ENCODE measurements at regions not wholly inside any gene's neighbourhood (a gene's known extent, or its start where the extent isn't known, plus 50 kb on each side); places are given as distances from the start of the nearest gene placed in this dataset.
"Not testable (repeated sequence)": the region's sequence is repeated elsewhere in the genome, so short reads cannot be mapped to it uniquely, and the experiment has no call there.

DNA sequence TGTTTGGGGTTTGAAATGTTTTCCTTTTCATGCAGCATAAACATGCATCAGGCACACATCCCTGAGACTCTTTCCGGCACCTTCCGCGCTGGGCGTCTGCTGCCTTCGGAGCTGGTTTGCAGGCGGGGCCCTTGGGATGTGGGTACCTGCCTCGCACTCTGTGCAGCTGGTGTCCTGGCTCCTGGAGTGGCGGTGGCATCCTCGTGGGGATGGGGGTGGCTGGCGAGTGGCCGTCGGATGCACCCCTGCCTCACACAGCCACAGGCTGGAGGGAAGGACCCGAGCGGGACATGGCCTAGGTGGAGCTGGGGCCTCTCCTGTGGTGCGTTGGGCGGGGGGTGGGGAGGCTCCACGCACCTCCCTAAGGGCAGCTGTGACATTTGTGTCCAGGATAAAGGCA, 68.5 kb upstream of the ADGRA1 start:
- Histone ChIP-seq H3K4me1 (ENCODE audit: control insufficient read depth, low read depth, low read length) (peaks cover 2% of the 10 kb centered on the region), H3K27me3 (ENCODE audit: control insufficient read depth, insufficient read depth, low read length) (peaks cover 6% of the 10 kb centered on the region), H3K4me3 (ENCODE audit: low read length) (no peak overlapping the region), H3K9ac (ENCODE audit: low read length) (no peak overlapping the region), H3K36me3 (ENCODE audit: control insufficient read depth, low read depth, low read length) (no peaks in the 10 kb centered on the region), H3K27ac (ENCODE audit: low read length) (no peak overlapping the region), H3K9me3 (ENCODE audit: control insufficient read depth, low read depth, low read length) (no peaks in the 10 kb centered on the region)

DNA sequence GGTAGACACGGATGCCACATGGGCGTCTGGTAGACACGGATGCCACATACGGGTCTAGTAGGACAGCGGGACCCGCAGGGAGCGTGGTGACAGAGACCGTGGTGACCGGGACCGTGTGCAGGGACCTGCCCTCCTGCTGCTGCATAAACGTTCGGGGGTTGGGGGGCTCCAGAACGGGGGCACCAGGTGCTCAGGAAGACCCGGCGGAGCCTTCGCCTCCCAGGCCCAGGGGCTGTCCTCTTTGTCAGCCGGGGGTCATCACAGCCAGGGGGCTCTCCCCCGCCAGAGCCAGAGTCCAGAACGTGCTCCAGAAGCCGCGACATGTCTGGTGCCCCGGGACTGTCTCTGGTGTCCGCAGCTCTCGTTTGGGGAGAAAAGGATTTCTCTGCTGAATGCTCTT, 69.2 kb upstream of the ADGRA1 start:
- Histone ChIP-seq H3K36me3 (ENCODE audit: control insufficient read depth, low read depth, low read length) (no peaks in the 10 kb centered on the region), H3K27ac (ENCODE audit: low read length) (no peak overlapping the region), H3K27me3 (ENCODE audit: control insufficient read depth, insufficient read depth, low read length) (no peaks in the 10 kb centered on the region), H3K9ac (ENCODE audit: low read length) (no peak overlapping the region), H3K4me1 (ENCODE audit: control insufficient read depth, low read depth, low read length) (no peaks in the 10 kb centered on the region), H3K9me3 (ENCODE audit: control insufficient read depth, low read depth, low read length) (no peaks in the 10 kb centered on the region), H3K4me3 (ENCODE audit: low read length) (no peak overlapping the region)

DNA sequence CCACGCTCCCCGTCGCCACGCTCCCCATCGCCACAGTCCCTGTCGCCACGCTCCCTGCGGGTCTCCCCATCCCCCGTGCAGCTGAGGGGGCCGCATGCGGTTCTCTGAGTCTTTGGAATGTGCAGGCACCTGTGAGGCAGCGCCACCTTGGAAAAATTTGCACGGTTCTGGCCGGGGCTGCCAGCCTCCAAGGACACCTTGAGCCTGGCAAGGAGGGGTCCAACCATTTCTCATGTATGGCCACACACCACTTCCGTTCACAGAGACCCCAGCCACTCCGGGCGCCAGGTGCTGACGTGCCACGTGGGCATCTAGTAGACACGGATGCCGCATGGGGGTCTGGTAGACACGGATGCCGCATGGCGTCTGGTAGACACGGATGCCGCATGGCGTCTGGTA, 70.5 kb upstream of the ADGRA1 start:
- Histone ChIP-seq H3K4me3 (ENCODE audit: low read length) (no peak overlapping the region), H3K4me1 (ENCODE audit: control insufficient read depth, low read depth, low read length) (no peaks in the 10 kb centered on the region), H3K9ac (ENCODE audit: low read length) (no peak overlapping the region), H3K36me3 (ENCODE audit: control insufficient read depth, low read depth, low read length) (no peaks in the 10 kb centered on the region), H3K27ac (ENCODE audit: low read length) (no peak overlapping the region), H3K27me3 (ENCODE audit: control insufficient read depth, insufficient read depth, low read length) (no peaks in the 10 kb centered on the region), H3K9me3 (ENCODE audit: control insufficient read depth, low read depth, low read length) (no peaks in the 10 kb centered on the region)

DNA sequence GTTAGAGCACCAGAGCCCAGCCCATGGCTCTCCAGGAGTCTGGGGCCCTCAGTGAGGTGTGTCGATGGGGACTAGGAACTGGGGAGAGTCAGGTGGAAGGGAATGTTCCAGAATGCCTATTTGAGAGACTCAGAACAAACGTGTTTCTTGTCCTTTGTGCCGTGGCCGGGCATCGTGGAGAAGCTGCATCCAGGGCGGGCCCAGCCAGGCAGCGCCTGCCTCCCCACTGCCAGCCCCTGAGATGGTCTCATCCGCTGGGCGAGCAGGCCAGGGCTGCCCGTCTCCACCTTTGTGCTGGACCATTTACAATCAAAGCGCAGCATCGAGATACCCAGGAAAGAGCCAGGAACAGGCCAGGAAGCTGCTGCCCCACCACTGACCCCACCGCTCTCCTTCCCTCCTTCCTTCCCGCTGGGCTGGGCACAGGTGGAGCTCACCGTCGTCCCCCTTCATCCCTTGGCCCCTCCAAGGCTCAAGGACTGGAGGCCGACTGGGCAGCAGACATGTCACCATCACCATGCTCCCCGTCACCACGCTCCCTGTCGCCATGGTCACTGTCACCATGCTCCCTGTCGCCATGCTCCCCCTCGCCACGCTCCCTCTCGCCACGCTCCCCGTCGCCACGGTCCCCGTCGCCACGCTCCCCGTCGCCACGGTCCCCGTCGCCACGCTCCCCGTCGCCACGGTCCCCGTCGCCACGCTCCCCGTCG, 71.1 kb upstream of the ADGRA1 start:
- H3K9ac ChIP-seq (ENCODE audit: low read length) = no peak overlapping the region
- no peak overlapping the region for H3K4me3 ChIP-seq (ENCODE audit: low read length)
- no peaks in the 10 kb centered on the region for H3K27me3 ChIP-seq (ENCODE audit: control insufficient read depth, insufficient read depth, low read length)
- H3K9me3 ChIP-seq (ENCODE audit: control insufficient read depth, low read depth, low read length) = no peaks in the 10 kb centered on the region
- no peaks in the 10 kb centered on the region for H3K4me1 ChIP-seq (ENCODE audit: control insufficient read depth, low read depth, low read length)
- no peaks in the 10 kb centered on the region for H3K36me3 ChIP-seq (ENCODE audit: control insufficient read depth, low read depth, low read length)
- no peak overlapping the region for H3K27ac ChIP-seq (ENCODE audit: low read length)

DNA sequence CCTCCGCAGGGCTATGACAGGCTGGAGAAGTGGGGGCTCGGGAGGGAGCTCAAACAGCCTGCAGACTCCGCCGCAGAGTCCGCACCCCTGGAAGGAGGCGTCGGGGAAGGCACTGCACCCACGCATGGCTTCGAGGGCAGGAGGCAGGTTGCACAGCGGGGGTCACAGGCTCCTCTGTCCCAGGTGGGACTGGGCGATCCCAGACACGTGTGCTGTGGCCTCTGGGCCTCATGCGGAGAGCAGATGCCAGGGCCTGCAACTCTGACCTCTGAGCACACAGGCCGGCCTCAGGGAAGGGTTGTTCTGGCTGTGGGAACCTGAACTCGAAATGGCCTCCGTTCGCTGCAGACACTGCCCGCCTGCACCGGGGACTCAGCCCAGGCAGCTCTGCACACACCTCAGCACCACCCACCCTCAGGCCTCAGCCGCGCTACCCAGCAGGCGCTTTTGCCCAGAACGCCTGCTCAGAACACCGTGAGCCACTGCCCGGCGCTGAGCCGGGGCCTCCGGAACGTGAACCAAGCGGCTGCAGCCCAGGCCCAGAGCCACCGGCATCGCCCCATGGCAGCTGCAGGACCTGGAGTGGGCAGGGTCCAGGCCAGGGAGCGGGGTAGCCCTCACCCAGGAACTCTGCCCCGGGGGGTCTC, 71.8 kb upstream of the ADGRA1 start:
- no peaks in the 10 kb centered on the region for H3K4me1 ChIP-seq (ENCODE audit: control insufficient read depth, low read depth, low read length)
- H3K9ac ChIP-seq (ENCODE audit: low read length) = no peak overlapping the region
- H3K36me3 ChIP-seq (ENCODE audit: control insufficient read depth, low read depth, low read length) = no peaks in the 10 kb centered on the region
- no peaks in the 10 kb centered on the region for H3K9me3 ChIP-seq (ENCODE audit: control insufficient read depth, low read depth, low read length)
- H3K4me3 ChIP-seq (ENCODE audit: low read length) = no peak overlapping the region
- no peak overlapping the region for H3K27ac ChIP-seq (ENCODE audit: low read length)
- H3K27me3 ChIP-seq (ENCODE audit: control insufficient read depth, insufficient read depth, low read length) = no peaks in the 10 kb centered on the region

DNA sequence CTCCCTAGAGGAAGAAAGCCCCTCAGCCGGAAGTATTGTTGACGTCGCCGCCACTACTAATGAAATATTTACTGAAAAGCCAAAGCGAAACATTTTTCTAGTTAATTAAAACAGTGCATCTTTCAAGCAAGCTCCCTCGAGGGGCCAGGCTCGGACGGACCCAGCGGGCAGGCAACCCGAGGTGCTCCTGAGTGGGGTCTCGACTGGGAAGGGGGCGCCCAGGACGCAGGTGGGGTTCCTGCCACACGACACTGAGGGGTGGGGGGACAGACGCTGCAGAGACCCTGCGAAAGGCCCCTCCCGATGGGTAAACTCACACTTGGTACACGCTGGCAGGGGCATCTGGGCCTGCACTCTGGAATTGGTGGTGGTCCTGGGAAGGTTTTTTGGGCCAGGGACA, 72.4 kb upstream of the ADGRA1 start:
- Histone ChIP-seq H3K27me3 (ENCODE audit: control insufficient read depth, insufficient read depth, low read length) (no peaks in the 10 kb centered on the region), H3K36me3 (ENCODE audit: control insufficient read depth, low read depth, low read length) (no peaks in the 10 kb centered on the region), H3K4me3 (ENCODE audit: low read length) (no peak overlapping the region), H3K9ac (ENCODE audit: low read length) (no peak overlapping the region), H3K4me1 (ENCODE audit: control insufficient read depth, low read depth, low read length) (no peaks in the 10 kb centered on the region), H3K27ac (ENCODE audit: low read length) (no peak overlapping the region), H3K9me3 (ENCODE audit: control insufficient read depth, low read depth, low read length) (no peaks in the 10 kb centered on the region)

DNA sequence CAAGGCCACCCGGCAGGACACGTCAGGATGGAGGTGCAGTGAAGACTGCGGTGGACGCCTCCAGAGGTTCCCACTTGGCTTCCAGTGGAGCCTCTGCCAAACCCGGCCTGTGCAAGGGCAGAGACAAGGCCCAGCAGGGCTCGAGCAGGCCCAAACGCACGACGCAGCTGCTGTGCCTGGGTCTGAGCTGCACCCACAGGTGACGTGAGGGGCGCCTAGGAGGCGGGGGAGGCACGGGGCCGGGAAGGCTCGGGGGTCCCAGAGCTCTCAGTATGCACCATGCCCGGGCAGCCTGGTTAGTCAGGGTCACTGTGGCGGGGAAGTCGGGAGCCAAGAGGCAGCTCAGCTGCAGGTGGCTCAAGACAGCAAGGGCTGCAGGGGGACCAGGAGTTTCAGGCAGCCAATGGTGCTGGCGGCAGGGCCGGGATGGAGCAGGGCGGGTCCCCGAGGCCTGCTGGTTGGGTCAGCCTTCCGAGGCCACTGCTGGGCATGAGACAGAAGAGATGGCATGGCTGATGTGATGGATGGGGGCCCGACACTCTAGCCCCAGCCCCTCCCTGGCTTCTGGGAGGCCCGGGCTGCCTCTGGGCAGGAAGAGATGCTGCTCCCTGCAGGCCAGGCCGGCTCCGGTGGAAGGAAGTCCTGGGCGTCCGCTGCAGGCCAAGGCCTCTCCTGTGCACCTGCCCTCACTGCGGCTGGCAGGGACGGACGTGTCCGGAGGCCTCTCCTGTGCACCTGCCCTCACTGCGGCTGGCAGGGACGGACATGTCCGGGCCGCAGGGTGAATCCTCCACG, 72.2 kb upstream of the CFAP46 start:
- Histone ChIP-seq H3K4me1 (ENCODE audit: control insufficient read depth, low read depth, low read length) (no peaks in the 10 kb centered on the region), H3K36me3 (ENCODE audit: control insufficient read depth, low read depth, low read length) (no peaks in the 10 kb centered on the region), H3K9me3 (ENCODE audit: control insufficient read depth, low read depth, low read length) (no peaks in the 10 kb centered on the region), H3K27ac (ENCODE audit: low read length) (no peak overlapping the region), H3K4me3 (ENCODE audit: low read length) (no peak overlapping the region), H3K27me3 (ENCODE audit: control insufficient read depth, insufficient read depth, low read length) (no peaks in the 10 kb centered on the region), H3K9ac (ENCODE audit: low read length) (no peak overlapping the region)

DNA sequence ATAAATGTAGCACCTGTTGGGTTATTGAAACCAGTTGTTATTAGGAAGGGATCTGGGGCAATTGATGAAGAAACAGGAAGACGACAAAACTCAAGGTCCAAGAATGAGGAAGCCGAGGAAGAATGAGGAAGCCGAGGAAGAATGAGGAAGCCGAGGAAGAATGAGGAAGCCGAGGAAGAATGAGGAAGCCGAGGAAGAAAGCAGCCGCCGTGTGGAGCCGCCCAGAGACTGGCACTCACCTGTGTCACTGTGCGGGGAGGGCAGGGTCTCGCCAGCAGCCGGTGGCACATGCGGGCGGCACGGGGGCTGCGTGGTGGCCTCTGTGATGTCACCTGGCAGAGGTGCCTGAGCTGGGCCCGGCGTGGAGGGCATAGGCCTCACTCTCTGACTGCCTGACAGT, 71.1 kb upstream of the CFAP46 start:
- Histone ChIP-seq H3K27me3 (ENCODE audit: control insufficient read depth, insufficient read depth, low read length) (no peaks in the 10 kb centered on the region), H3K36me3 (ENCODE audit: control insufficient read depth, low read depth, low read length) (no peaks in the 10 kb centered on the region), H3K4me1 (ENCODE audit: control insufficient read depth, low read depth, low read length) (no peaks in the 10 kb centered on the region), H3K9ac (ENCODE audit: low read length) (no peak overlapping the region), H3K4me3 (ENCODE audit: low read length) (no peak overlapping the region), H3K27ac (ENCODE audit: low read length) (no peak overlapping the region), H3K9me3 (ENCODE audit: control insufficient read depth, low read depth, low read length) (no peaks in the 10 kb centered on the region)

DNA sequence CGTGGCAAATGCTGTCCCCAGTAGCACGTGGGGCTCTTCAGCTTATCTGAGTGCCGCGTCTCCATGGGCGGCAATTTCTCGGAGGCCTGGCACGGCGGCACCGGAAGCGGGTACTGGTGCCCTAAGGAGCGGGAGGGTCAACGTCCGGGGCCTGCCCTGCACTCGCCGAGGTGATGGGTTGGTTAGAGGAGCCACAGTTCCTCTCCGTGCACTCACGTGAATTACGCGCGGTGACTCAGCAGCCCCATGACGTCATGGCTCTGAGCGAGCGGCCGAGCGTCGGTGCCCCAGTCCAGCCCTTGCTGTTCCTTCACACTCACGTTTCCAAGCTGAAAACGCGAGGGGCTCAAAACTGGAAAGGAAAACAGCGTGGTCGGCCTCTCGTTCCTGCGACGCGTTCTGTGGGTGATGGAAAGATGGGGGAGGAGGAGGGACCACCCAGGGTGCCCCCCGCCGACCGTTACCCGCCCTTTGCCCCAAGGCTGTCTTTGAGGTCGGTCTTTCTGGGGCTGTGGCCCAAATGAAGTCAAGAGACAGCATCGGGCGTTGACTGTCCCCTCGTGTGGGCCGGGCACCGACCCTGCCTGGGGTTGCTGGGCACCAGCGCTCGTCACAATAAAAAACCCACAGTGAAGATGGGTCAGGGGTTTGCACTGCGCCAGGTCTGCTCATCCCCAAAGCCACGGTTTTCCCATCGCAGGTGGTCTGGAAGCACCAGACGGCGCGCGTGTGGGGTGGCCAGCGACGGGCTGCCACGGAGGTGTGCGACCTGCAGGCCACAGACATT, 70.4 kb upstream of the CFAP46 start:
- Histone ChIP-seq H3K4me3 (ENCODE audit: low read length) (no peak overlapping the region), H3K9me3 (ENCODE audit: control insufficient read depth, low read depth, low read length) (no peaks in the 10 kb centered on the region), H3K27ac (ENCODE audit: low read length) (no peak overlapping the region), H3K27me3 (ENCODE audit: control insufficient read depth, insufficient read depth, low read length) (no peaks in the 10 kb centered on the region), H3K4me1 (ENCODE audit: control insufficient read depth, low read depth, low read length) (no peaks in the 10 kb centered on the region), H3K9ac (ENCODE audit: low read length) (no peak overlapping the region), H3K36me3 (ENCODE audit: control insufficient read depth, low read depth, low read length) (no peaks in the 10 kb centered on the region)

DNA sequence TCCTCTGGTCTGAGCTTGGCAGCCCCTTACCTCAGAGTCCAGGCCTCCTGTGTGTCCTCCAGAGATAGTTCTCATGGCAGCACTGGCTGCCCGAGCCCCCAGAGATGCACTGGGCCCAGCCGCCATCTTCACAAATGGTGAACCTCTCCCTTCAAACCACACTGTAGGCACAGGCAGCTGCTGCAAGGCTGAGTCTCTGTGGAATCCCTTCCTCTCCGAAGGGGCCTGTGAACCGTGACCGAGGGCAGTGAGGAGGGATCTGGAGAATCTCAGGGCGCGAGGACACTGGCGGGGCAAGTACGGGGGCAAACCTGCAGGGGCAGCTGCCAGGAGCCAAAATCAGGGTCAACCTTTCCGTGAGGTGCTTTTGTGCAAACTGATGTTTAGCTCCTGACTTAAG, 69.5 kb upstream of the CFAP46 start:
- Histone ChIP-seq H3K4me1 (ENCODE audit: control insufficient read depth, low read depth, low read length) (no peaks in the 10 kb centered on the region), H3K36me3 (ENCODE audit: control insufficient read depth, low read depth, low read length) (no peaks in the 10 kb centered on the region), H3K9ac (ENCODE audit: low read length) (no peak overlapping the region), H3K4me3 (ENCODE audit: low read length) (no peak overlapping the region), H3K9me3 (ENCODE audit: control insufficient read depth, low read depth, low read length) (no peaks in the 10 kb centered on the region), H3K27me3 (ENCODE audit: control insufficient read depth, insufficient read depth, low read length) (no peaks in the 10 kb centered on the region), H3K27ac (ENCODE audit: low read length) (no peak overlapping the region)

DNA sequence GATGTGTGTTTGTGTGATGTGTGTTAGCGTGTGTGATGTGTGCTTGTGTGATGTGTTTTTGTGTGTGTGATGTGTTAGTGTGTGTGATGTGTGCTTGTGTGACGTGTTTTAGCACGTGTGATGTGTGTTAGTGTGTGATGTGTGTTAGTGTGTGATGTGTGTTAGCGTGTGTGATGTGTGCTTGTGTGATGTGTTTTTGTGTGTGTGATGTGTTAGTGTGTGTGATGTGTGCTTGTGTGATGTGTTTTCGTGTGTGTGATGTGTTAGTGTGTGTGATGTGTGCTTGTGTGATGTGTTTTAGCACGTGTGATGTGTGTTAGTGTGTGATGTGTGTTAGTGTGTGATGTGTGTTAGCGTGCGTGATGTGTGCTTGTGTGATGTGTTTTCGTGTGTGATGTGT, 69.0 kb upstream of the CFAP46 start:
- H3K4me1 ChIP-seq (ENCODE audit: control insufficient read depth, low read depth, low read length); H3K9ac ChIP-seq (ENCODE audit: low read length); H3K36me3 ChIP-seq (ENCODE audit: control insufficient read depth, low read depth, low read length); H3K9me3 ChIP-seq (ENCODE audit: control insufficient read depth, low read depth, low read length); H3K27me3 ChIP-seq (ENCODE audit: control insufficient read depth, insufficient read depth, low read length); H3K4me3 ChIP-seq (ENCODE audit: low read length); H3K27ac ChIP-seq (ENCODE audit: low read length): not testable (repeated sequence)
